ENCODE measurements at regions not wholly inside any gene's neighbourhood (a gene's known extent, or its start where the extent isn't known, plus 50 kb on each side); places are given as distances from the start of the nearest gene placed in this dataset.

DNA sequence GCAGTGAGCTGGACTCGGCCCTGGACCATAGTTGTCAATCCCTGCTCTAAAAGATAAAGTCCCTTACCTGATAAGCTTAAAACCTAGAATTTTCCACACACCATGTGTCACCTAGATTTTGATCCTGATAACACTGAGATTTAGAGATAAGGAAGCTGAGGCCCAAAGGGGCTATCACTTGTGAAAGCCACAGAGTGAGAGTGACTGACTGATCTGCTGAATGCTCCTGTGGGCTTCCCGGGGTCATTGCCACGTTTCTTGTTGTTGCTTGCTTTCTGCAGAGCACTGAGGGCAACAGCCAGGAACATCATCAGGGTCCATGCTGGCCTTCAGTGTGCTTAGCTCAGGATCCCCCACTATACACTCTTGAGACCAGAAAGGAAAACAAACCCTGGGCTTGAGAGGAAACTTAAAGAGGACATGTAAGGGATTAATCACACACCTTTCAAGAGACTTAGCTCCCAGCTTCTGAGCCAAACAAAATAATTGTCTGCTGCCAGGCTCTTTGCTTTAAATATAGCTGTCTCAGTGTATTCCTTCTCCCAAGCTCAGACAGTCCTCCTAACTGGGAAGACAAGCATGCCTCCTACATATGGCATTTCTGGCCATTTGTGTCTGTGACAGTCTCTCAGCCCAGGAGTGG is 82.6 kb upstream of the ARHGAP5 start:
- DNase-seq (ENCODE audit: low read depth in 1 of 2, low spot score in 1 of 2) = no peak

- no peak for DNase-seq (ENCODE audit: low read depth in 1 of 2, low spot score in 1 of 2)
These were observed 73.5 kb upstream of the ARHGAP5 start for GRCh38 chr14:32003585-32003984.

DNA sequence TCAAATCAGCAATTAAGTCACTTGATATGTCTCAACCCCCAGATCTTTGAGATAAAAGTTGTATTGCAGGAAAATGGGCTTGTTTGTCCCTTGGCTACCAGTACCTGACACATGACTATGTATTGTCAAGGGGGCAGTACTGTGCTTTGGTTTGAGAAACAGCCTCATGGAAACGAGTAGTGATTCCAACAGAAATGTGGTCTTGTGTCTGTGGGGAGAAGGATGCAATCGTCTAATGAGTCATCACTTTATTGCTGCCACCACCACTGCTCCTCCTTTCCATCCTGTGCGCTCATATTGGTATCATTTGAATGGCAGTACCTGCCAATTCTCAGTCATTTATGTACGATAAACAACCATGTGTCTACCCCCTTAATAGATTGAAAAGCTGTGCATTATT is 72.8 kb upstream of the ARHGAP5 start:
- DNase-seq (ENCODE audit: low read depth in 1 of 2, low spot score in 1 of 2) = no peak

DNA sequence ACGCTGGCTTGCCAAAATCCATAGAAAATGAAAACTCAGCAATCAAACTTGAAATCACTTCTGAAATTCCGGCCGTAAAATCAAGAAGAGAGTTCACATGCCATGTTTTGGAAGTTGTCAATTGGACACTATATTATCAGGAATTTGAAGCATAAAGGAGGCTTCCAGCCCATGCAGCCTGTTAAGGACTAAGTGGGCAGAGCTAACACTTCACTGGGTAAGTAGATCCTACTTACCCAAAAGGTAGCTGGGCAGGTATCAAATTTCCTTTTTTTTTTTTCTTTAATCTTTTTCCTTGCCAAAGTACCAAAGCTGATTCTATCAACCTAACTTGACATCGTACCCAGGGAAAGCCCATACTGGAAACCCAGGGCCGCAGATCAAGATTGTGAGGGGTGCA is 71.5 kb upstream of the ARHGAP5 start:
- DNase-seq (ENCODE audit: low read depth in 1 of 2, low spot score in 1 of 2) = no peak

DNA sequence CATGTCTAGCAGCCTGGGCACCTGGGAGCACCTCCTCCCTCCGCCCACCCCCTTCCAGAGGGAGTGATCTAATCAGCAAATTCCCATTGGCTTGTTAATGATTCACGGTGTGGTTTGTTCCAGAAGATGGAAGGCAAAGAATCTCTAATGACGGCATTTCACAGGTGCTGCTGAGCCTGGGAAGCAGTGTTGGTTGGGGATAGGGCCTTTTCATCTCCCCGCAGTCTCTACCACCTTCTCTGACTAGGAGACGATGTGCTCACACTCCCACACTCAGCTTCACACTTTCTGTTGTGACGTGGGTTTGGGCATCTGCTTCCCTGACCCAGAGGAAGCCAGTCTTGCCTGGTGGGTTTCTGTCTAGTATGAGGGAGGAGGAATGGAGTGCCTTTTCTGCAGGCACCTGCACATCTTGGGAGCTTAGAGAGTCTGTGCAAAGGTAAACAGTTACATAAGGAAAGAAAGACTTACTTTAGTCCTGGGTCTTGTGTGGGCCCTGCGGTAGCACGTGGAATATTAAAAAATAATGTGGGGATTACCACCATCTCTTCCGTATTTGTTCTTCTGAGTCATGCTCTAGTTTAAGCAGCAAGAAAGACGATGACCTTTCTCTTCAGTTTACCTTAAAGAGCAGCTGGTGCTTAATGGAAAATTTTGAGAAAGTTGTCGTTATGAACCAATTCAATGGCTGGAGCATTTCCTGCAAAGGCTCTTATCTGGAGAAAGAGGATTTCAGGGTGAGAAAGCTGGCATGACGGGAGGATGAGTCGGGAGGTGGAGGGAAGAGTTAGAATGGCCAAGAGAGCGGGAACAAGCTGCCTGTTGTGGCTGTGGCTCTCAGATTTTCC is 70.6 kb upstream of the ARHGAP5 start:
- DNase-seq (ENCODE audit: low read depth in 1 of 2, low spot score in 1 of 2) = no peak

- no peak for DNase-seq (ENCODE audit: low read depth in 1 of 2, low spot score in 1 of 2)
These were observed 69.2 kb upstream of the ARHGAP5 start for GRCh38 chr14:32007755-32008362.

- no peak for DNase-seq (ENCODE audit: low read depth in 1 of 2, low spot score in 1 of 2)
These were observed 68.4 kb upstream of the ARHGAP5 start for GRCh38 chr14:32008602-32009193.

GRCh38 chr14:32009221-32009975 is 67.7 kb upstream of the ARHGAP5 start:
- DNase-seq (ENCODE audit: low read depth in 1 of 2, low spot score in 1 of 2) = no peak

- no peak for DNase-seq (ENCODE audit: low read depth in 1 of 2, low spot score in 1 of 2)
These were observed 67.0 kb upstream of the ARHGAP5 start for GRCh38 chr14:32009976-32010581.

- no peak for DNase-seq (ENCODE audit: low read depth in 1 of 2, low spot score in 1 of 2)
These were observed 66.4 kb upstream of the ARHGAP5 start for GRCh38 chr14:32010604-32011125.

- DNase-seq (ENCODE audit: low read depth in 1 of 2, low spot score in 1 of 2) = no peak
These were observed 65.9 kb upstream of the ARHGAP5 start for GRCh38 chr14:32011225-32011624.

- no peak for DNase-seq (ENCODE audit: low read depth in 1 of 2, low spot score in 1 of 2)
These were observed 65.0 kb upstream of the ARHGAP5 start for GRCh38 chr14:32012062-32012461.

GRCh38 chr14:32012571-32012970 is 64.5 kb upstream of the ARHGAP5 start:
- DNase-seq (ENCODE audit: low read depth in 1 of 2, low spot score in 1 of 2) = no peak

- DNase-seq (ENCODE audit: low read depth in 1 of 2, low spot score in 1 of 2) = no peak
These were observed 64.0 kb upstream of the ARHGAP5 start for GRCh38 chr14:32013083-32013482.

- no peak for DNase-seq (ENCODE audit: low read depth in 1 of 2, low spot score in 1 of 2)
These were observed 63.0 kb upstream of the ARHGAP5 start for GRCh38 chr14:32014057-32014456.

GRCh38 chr14:32014498-32014897 is 62.6 kb upstream of the ARHGAP5 start:
- no peak for DNase-seq (ENCODE audit: low read depth in 1 of 2, low spot score in 1 of 2)

DNA sequence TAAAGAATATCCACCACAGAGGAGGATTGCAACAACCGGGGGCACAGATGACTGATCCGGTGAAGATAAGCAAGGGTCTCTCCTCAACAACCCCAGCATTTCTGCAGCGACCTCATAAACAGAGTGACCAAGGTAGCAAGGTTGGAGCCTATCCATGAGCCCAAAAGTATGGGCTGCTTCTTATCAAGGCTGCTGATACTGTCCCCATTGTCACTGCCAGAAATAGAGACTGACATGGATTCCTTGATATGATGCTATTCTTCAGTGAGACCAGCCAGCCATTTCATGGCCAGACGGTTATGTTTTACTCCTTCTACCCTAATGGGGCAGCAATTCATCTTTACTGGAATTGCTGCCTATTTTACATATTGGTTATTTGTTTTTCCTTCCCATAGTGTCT is 61.9 kb upstream of the ARHGAP5 start:
- no peak for DNase-seq (ENCODE audit: low read depth in 1 of 2, low spot score in 1 of 2)

- no peak for DNase-seq (ENCODE audit: low read depth in 1 of 2, low spot score in 1 of 2)
These were observed 59.5 kb upstream of the ARHGAP5 start for GRCh38 chr14:32017587-32017986.

GRCh38 chr14:32018391-32019092 is 58.6 kb upstream of the ARHGAP5 start:
- no peak for DNase-seq (ENCODE audit: low read depth in 1 of 2, low spot score in 1 of 2)

GRCh38 chr14:32019276-32019675 is 57.8 kb upstream of the ARHGAP5 start:
- DNase-seq (ENCODE audit: low read depth in 1 of 2, low spot score in 1 of 2) = no peak

All from activated T-helper 1 cell treated with anti-CD3 and anti-CD28 coated beads, Interleukin-2, amount 50 U/mL, for 16 hours (primary cell).